ENCODE measurements at regions not wholly inside any gene's neighbourhood (a gene's known extent, or its start where the extent isn't known, plus 50 kb on each side); places are given as distances from the start of the nearest gene placed in this dataset.

DNA sequence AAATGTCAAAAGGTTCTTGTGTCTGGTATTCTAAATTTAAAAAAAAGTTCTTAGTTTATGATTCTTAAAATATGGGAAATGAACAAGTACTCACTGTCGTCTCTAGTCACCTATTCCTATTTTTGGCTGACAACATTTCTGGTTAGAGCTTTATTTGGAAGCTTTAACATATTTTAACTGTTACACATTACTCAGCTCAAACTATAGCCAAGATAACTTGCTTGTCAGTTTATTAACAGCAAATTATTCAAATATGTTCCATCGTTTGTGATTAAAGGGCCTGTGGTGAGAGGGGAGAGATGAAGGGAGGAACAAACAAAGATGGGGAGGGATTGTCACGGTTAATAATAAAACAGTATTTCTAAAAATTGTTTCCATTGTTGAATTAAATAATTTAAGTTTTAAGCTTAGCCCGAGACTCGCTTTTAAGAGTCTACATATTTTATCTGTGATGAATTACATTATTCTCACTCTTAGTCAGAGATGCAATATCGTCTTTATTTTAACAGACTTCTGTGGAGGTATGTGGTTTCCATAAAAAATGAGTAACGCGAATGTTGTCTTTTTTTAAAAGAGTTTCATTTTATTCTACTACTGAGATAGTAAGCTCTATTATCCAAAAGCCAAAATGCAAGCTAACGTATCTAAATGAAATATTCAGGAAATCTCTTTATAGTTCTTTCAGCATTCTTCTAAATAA is 321.9 kb upstream of the PMFBP1 start:
- TF ChIP-seq, protein P1, sequence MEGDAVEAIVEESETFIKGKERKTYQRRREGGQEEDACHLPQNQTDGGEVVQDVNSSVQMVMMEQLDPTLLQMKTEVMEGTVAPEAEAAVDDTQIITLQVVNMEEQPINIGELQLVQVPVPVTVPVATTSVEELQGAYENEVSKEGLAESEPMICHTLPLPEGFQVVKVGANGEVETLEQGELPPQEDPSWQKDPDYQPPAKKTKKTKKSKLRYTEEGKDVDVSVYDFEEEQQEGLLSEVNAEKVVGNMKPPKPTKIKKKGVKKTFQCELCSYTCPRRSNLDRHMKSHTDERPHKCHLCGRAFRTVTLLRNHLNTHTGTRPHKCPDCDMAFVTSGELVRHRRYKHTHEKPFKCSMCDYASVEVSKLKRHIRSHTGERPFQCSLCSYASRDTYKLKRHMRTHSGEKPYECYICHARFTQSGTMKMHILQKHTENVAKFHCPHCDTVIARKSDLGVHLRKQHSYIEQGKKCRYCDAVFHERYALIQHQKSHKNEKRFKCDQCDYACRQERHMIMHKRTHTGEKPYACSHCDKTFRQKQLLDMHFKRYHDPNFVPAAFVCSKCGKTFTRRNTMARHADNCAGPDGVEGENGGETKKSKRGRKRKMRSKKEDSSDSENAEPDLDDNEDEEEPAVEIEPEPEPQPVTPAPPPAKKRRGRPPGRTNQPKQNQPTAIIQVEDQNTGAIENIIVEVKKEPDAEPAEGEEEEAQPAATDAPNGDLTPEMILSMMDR (IDR thresholded peaks at IDR 0.05; ENCODE audit: low read depth, low read length, poor library complexity, severe bottlenecking), result no peak
- TF ChIP-seq EZH2phosphoT487 (IDR thresholded peaks at IDR 0.05; ENCODE audit: borderline replicate concordance, low read length), result no peak

Measured in DOHH2 (cell line).